Activated CD4-positive, alpha-beta T cell treated with anti-CD3 and anti-CD28 coated beads, Interleukin-2, amount 10 ng/mL, durations not matched to agents 7 days and 5 days (primary cell): ENCODE measurements at regions not wholly inside any gene's neighbourhood (a gene's known extent, or its start where the extent isn't known, plus 50 kb on each side); places are given as distances from the start of the nearest gene placed in this dataset.
"Not testable (repeated sequence)": the region's sequence is repeated elsewhere in the genome, so short reads cannot be mapped to it uniquely, and the experiment has no call there.

Experiments
- CTCF ChIA-PET: fragments of 350-600 bp; sonication (Branson Sonifier 250); formaldehyde crosslinking; loops from one replicate; lab custom pipeline; 2021; ENCODE audit warnings: antibody characterized with exemption; lab: Charles Lee
- POLR2A ChIA-PET: fragments of 350-600 bp; sonication (Branson Sonifier 250); formaldehyde crosslinking; loops from one replicate; lab custom pipeline; 2021; ENCODE audit warnings: antibody characterized with exemption; lab: Charles Lee
- DNase-seq: peaks from one replicate; pipeline ENCODE4 v3.0.0-alpha.2; 2020
- H3K27ac Mint-ChIP-seq: one replicate; pipeline ENCODE4 v1.8.0; 2021; ENCODE audit warnings: mild to moderate bottlenecking, moderate library complexity, mixed read lengths
- H3K27me3 Mint-ChIP-seq: one replicate; pipeline ENCODE4 v1.8.0; 2021; ENCODE audit warnings: mixed read lengths
- H3K36me3 Mint-ChIP-seq: one replicate; pipeline ENCODE4 v1.8.0; 2021; ENCODE audit warnings: low read depth, mixed read lengths
- H3K4me1 Mint-ChIP-seq: one replicate; pipeline ENCODE4 v1.8.0; 2021; ENCODE audit warnings: mixed read lengths
- H3K4me3 Mint-ChIP-seq: one replicate; pipeline ENCODE4 v1.8.0; 2021; ENCODE audit warnings: mild to moderate bottlenecking, moderate library complexity, mixed read lengths
- H3K9me3 Mint-ChIP-seq: one replicate; pipeline ENCODE4 v1.8.0; 2021; ENCODE audit warnings: mixed read lengths

- H3K27ac Mint-ChIP-seq, H3K4me3 Mint-ChIP-seq, POLR2A ChIA-PET, CTCF ChIA-PET, H3K27me3 Mint-ChIP-seq, H3K9me3 Mint-ChIP-seq, DNase-seq, H3K4me1 Mint-ChIP-seq, H3K36me3 Mint-ChIP-seq: not testable (repeated sequence)
Observed at GRCh38 chr1:99401556-99401955, 137.3 kb downstream of the PLPPR4 start.

- H3K27me3 Mint-ChIP-seq, H3K27ac Mint-ChIP-seq, H3K4me1 Mint-ChIP-seq, CTCF ChIA-PET, H3K9me3 Mint-ChIP-seq, POLR2A ChIA-PET, H3K4me3 Mint-ChIP-seq, H3K36me3 Mint-ChIP-seq, DNase-seq: not testable (repeated sequence)
Observed at GRCh38 chr1:99404399-99404798, 140.1 kb downstream of the PLPPR4 start.

GRCh38 chr1:99405325-99405724 is 141.0 kb downstream of the PLPPR4 start:
- H3K36me3 Mint-ChIP-seq, POLR2A ChIA-PET, H3K27ac Mint-ChIP-seq, H3K4me3 Mint-ChIP-seq, CTCF ChIA-PET, H3K27me3 Mint-ChIP-seq, H3K9me3 Mint-ChIP-seq, H3K4me1 Mint-ChIP-seq, DNase-seq: not testable (repeated sequence)

DNA sequence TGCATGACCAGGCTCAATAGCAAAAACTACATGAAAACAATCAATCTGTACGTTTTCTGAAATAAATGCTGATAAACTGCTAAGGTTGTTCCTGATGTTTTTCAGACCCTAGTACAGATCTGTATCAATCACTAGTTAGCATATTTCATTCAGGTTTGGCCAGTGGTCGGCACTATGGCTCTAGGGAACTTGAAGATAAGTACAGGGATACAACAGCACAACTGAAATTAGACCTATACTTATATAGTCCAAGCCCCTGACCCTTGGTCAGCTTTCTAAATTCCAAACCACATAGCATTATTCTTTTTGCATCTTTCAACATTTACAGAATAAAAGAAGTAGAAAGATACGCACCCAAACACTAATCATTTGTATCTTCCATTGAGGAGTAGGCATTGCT is 142.7 kb downstream of the PLPPR4 start:
- no peaks in the 10 kb centered on the region for H3K9me3 Mint-ChIP-seq
- POLR2A ChIA-PET, result no interaction called here
- CTCF ChIA-PET, result no interaction called here

GRCh38 chr1:99424087-99424486 is 159.8 kb downstream of the PLPPR4 start:
- ChIA-PET POLR2A (no interaction called here), CTCF (no interaction called here)
- Mint-ChIP-seq H3K4me3 (no peak overlapping the region), H3K27ac (no peak overlapping the region), H3K27me3 (peaks cover 7% of the 10 kb centered on the region), H3K9me3 (no peaks in the 10 kb centered on the region), H3K4me1 (no peaks in the 10 kb centered on the region), H3K36me3 (no peaks in the 10 kb centered on the region)
- DNase-seq, result no peak

More for the DNA sequence above, 142.7 kb downstream of the PLPPR4 start:
- Mint-ChIP-seq H3K27ac (no peak overlapping the region), H3K27me3 (no peaks in the 10 kb centered on the region), H3K4me1 (no peaks in the 10 kb centered on the region), H3K36me3 (no peaks in the 10 kb centered on the region), H3K4me3 (no peak overlapping the region)
- no peak for DNase-seq

GRCh38 chr1:99429754-99430153 is 165.5 kb downstream of the PLPPR4 start:
- H3K4me3 Mint-ChIP-seq, result no peak overlapping the region
- no peaks in the 10 kb centered on the region for H3K9me3 Mint-ChIP-seq
- CTCF ChIA-PET, result no interaction called here

GRCh38 chr1:99438656-99439230 is 174.5 kb downstream of the PLPPR4 start:
- no peak overlapping the region for H3K4me3 Mint-ChIP-seq
- H3K36me3 Mint-ChIP-seq, result no peaks in the 10 kb centered on the region
- no peaks in the 10 kb centered on the region for H3K9me3 Mint-ChIP-seq
- POLR2A ChIA-PET, result no interaction called here
- H3K27me3 Mint-ChIP-seq, result peaks cover 3% of the 10 kb centered on the region
- no peak for DNase-seq
- no peak overlapping the region for H3K27ac Mint-ChIP-seq
- CTCF ChIA-PET, result interaction anchor here (0.9 kb wide), 1 partner anchor 23 kb away, joined by 3 read pairs; no protein-coding TSS in a partner anchor
- peaks cover 9% of the 10 kb centered on the region for H3K4me1 Mint-ChIP-seq

More at GRCh38 chr1:99429754-99430153, 165.5 kb downstream of the PLPPR4 start:
- POLR2A ChIA-PET, result no interaction called here
- DNase-seq, result no peak
- Mint-ChIP-seq H3K4me1 (no peaks in the 10 kb centered on the region), H3K27me3 (peaks cover 2% of the 10 kb centered on the region), H3K36me3 (no peaks in the 10 kb centered on the region), H3K27ac (no peak overlapping the region)

GRCh38 chr1:99439433-99440075 is 175.3 kb downstream of the PLPPR4 start:
- no peaks in the 10 kb centered on the region for H3K9me3 Mint-ChIP-seq
- H3K36me3 Mint-ChIP-seq, result no peaks in the 10 kb centered on the region
- no peak overlapping the region for H3K4me3 Mint-ChIP-seq
- no peak for DNase-seq
- H3K27ac Mint-ChIP-seq, result no peak overlapping the region
- H3K27me3 Mint-ChIP-seq, result peaks cover 3% of the 10 kb centered on the region
- peaks cover 9% of the 10 kb centered on the region for H3K4me1 Mint-ChIP-seq
- ChIA-PET CTCF (interaction anchor here (0.9 kb wide), 1 partner anchor 23 kb away, joined by 3 read pairs; no protein-coding TSS in a partner anchor), POLR2A (no interaction called here)

- peaks cover 9% of the 10 kb centered on the region for H3K4me1 Mint-ChIP-seq
Observed at GRCh38 chr1:99441299-99442095, 177.2 kb downstream of the PLPPR4 start.

DNA sequence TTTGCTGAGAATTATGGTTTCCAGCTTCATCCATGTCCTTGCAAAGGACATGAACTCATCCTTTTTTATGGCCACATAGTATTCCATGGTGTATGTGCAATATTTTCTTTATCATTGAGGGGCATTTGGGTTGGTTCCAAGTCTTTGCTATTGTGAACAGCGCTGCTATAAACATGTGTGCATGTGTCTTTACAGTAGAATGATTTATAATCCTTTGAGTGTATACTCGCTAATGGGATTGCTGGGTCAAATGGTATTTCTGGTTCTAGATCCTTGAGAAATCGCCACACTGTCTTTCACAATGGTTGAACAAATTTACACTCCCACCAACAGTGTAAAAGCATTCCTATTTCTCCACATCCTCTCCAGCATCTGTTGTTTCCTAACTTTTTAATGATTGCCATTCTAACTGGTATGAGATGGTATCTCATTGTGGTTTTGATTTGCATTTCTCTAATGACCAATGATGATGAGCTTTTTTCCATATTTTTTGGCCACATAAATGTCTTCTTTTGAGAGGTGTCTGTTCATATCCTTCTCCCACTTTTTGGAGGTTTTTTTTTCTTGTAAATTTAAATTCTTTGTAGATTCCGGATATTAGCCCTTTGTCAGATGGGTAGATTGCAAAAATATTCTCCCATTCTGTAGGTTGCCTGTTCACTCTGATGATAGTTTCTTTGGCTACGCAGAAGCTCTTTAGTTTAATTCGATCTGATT is 180.1 kb downstream of the PLPPR4 start:
- H3K27me3 Mint-ChIP-seq, H3K36me3 Mint-ChIP-seq, H3K27ac Mint-ChIP-seq, CTCF ChIA-PET, DNase-seq, H3K4me3 Mint-ChIP-seq, H3K4me1 Mint-ChIP-seq, H3K9me3 Mint-ChIP-seq, POLR2A ChIA-PET: not testable (repeated sequence)

More at GRCh38 chr1:99441299-99442095, 177.2 kb downstream of the PLPPR4 start:
- no peak overlapping the region for H3K27ac Mint-ChIP-seq
- H3K9me3 Mint-ChIP-seq, result no peaks in the 10 kb centered on the region
- H3K4me3 Mint-ChIP-seq, result no peak overlapping the region
- no peaks in the 10 kb centered on the region for H3K36me3 Mint-ChIP-seq
- no peak for DNase-seq
- peaks cover 3% of the 10 kb centered on the region for H3K27me3 Mint-ChIP-seq
- CTCF ChIA-PET, result no interaction called here
- POLR2A ChIA-PET, result no interaction called here

DNA sequence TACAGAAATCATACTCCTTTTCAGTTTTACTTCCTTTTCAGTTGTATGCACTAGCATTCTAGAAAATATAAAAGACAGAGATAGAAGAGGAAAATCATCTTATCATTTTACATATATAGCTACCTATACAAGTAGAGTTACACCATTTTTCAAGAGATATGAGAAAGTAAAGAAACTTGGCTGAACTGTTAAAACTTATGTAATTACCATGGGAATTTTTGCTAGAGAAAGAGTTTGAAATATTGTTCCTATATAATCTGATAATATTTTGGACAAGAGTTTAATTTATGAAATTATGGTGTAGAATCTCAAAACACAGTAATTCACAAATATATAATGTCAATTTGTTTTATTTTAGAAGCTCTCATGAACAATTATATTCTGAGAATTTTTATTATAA is 180.8 kb downstream of the PLPPR4 start:
- no peak overlapping the region for H3K27ac Mint-ChIP-seq
- CTCF ChIA-PET, result no interaction called here
- H3K27me3 Mint-ChIP-seq, result peaks cover 3% of the 10 kb centered on the region
- POLR2A ChIA-PET, result no interaction called here
- DNase-seq, result no peak
- peaks cover 9% of the 10 kb centered on the region for H3K4me1 Mint-ChIP-seq
- no peaks in the 10 kb centered on the region for H3K36me3 Mint-ChIP-seq
- no peaks in the 10 kb centered on the region for H3K9me3 Mint-ChIP-seq
- no peak overlapping the region for H3K4me3 Mint-ChIP-seq

- POLR2A ChIA-PET, result no interaction called here
- Mint-ChIP-seq H3K36me3 (no peaks in the 10 kb centered on the region), H3K9me3 (no peaks in the 10 kb centered on the region), H3K4me1 (peaks cover 9% of the 10 kb centered on the region), H3K27ac (no peak overlapping the region), H3K4me3 (no peak overlapping the region), H3K27me3 (peaks cover 3% of the 10 kb centered on the region)
- no peak for DNase-seq
- CTCF ChIA-PET, result no interaction called here
Observed at GRCh38 chr1:99445486-99445885, 181.2 kb downstream of the PLPPR4 start.

DNA sequence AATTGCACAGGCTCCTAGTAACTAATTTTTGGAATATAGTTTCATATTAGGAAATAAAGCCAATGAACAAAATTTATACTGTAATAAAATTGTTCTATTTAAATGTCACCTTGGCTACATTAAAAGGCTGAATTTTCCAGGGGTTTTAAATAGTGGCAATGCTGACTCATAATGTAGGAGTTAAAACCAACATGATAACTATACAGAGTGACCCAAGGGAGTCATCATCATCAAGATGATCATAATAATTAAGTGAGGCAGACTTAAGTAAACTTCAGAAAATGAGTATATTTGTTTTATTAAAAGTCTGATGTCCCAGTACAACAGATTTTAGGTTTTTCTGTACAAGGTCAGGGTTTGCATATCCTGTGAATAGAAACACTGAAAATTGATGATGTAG is 183.4 kb downstream of the PLPPR4 start:
- ChIA-PET POLR2A (no interaction called here), CTCF (no interaction called here)
- no peaks in the 10 kb centered on the region for H3K9me3 Mint-ChIP-seq
- H3K4me1 Mint-ChIP-seq, result no peaks in the 10 kb centered on the region
- H3K27me3 Mint-ChIP-seq, result peaks cover 3% of the 10 kb centered on the region
- H3K36me3 Mint-ChIP-seq, result no peaks in the 10 kb centered on the region
- no peak overlapping the region for H3K4me3 Mint-ChIP-seq
- no peak overlapping the region for H3K27ac Mint-ChIP-seq
- no peak for DNase-seq
